ENCODE measurements at regions not wholly inside any gene's neighbourhood (a gene's known extent, or its start where the extent isn't known, plus 50 kb on each side); places are given as distances from the start of the nearest gene placed in this dataset.

DNA sequence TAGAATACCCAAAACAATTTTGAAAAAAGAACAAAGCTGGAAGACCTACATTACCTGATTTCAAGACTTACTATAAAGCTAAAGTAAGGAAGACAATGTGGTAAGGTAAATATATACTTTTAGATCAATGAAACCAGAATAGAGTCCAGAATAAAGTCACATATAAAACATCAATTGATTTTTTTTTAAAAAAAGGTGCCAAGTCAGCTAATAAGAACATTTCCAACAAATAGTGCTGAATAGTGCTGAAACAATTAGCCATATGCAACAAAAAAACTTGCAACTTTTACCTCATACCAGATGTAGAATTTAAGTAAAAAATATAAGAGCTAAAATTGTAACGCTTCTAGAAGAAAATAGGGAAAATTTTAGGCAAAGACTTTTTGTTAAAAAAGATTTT, 73.0 kb upstream of the PDHA1 start:
- no peak for TF ChIP-seq POLR2A (IDR thresholded peaks at IDR 0.05)
- TF ChIP-seq, protein P1, sequence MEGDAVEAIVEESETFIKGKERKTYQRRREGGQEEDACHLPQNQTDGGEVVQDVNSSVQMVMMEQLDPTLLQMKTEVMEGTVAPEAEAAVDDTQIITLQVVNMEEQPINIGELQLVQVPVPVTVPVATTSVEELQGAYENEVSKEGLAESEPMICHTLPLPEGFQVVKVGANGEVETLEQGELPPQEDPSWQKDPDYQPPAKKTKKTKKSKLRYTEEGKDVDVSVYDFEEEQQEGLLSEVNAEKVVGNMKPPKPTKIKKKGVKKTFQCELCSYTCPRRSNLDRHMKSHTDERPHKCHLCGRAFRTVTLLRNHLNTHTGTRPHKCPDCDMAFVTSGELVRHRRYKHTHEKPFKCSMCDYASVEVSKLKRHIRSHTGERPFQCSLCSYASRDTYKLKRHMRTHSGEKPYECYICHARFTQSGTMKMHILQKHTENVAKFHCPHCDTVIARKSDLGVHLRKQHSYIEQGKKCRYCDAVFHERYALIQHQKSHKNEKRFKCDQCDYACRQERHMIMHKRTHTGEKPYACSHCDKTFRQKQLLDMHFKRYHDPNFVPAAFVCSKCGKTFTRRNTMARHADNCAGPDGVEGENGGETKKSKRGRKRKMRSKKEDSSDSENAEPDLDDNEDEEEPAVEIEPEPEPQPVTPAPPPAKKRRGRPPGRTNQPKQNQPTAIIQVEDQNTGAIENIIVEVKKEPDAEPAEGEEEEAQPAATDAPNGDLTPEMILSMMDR (IDR thresholded peaks at IDR 0.05): no peak

All from lower leg skin (tissue), 3 donors.